Activated CD8-positive, alpha-beta T cell treated with anti-CD3 and anti-CD28 coated beads for 36 hours (primary cell): ENCODE measurements at regions not wholly inside any gene's neighbourhood (a gene's known extent, or its start where the extent isn't known, plus 50 kb on each side); places are given as distances from the start of the nearest gene placed in this dataset.

Source experiments
- ATAC-seq: fragments of 200-7000 bp; cut with Tn5 transposase; one replicate; pipeline ENCODE4 v1.10.0; 2021; ENCODE audit warnings: mild to moderate bottlenecking, moderate library complexity
- CTCF ChIA-PET: fragments of 350-600 bp; sonication (Branson Sonifier 250); formaldehyde crosslinking; loops from one replicate; lab custom pipeline; 2021; ENCODE audit warnings: antibody characterized with exemption; lab: Charles Lee
- POLR2A ChIA-PET: fragments of 350-600 bp; sonication (Branson Sonifier 250); formaldehyde crosslinking; loops from one replicate; lab custom pipeline; 2021; ENCODE audit warnings: antibody characterized with exemption; lab: Charles Lee
- DNase-seq: peaks from one replicate; pipeline ENCODE4 v3.0.0-alpha.2; 2020
- H3K27ac Mint-ChIP-seq: one replicate; pipeline ENCODE4 v1.8.0; 2021; ENCODE audit warnings: mild to moderate bottlenecking, mixed read lengths
- H3K27me3 Mint-ChIP-seq: one replicate; pipeline ENCODE4 v1.8.0; 2021; ENCODE audit warnings: mixed read lengths
- H3K36me3 Mint-ChIP-seq: one replicate; pipeline ENCODE4 v1.8.0; 2021; ENCODE audit warnings: low read depth, mixed read lengths
- H3K4me1 Mint-ChIP-seq: one replicate; pipeline ENCODE4 v1.8.0; 2021; ENCODE audit warnings: low read depth, mixed read lengths
- H3K4me3 Mint-ChIP-seq: one replicate; pipeline ENCODE4 v1.8.0; 2021; ENCODE audit warnings: mild to moderate bottlenecking, moderate library complexity, mixed read lengths
- H3K9me3 Mint-ChIP-seq: one replicate; pipeline ENCODE4 v1.8.0; 2021; ENCODE audit warnings: mixed read lengths
- intact Hi-C: fragments of 100-400 bp; cut with micrococcal nuclease; formaldehyde crosslinking; loops from one replicate; pipeline ENCODE4 v1.10.0; 2022
- TF ChIP-seq, protein P1 (sequence below): fragments of 200-600 bp; IDR thresholded peaks from one replicate; pipeline ENCODE4 v1.8.0; 2022; ENCODE audit warnings: antibody characterized with exemption, mild to moderate bottlenecking

DNA sequence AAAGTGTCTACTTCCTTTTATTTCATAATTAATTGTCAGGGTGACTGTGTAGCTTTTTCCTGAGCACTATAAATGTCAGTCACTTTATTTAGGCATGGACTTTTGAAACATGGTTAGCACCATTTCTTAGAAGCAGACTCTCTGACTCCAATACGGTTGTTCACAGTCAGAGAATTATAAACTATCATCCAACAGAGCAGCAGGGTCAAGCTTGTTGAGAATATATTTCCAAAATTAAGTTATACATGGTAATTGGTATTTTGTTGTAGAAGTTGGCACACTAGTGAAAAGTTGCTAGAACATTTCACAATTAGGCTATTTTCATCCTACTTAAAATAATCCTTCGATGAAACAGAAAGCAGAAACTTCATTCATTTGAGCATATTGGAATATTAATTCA is 1155.5 kb upstream of the IGFBP7 start:
- Mint-ChIP-seq H3K4me1 (no peaks in the 10 kb centered on the region), H3K9me3 (peaks cover 12% of the 10 kb centered on the region), H3K27me3 (no peaks in the 10 kb centered on the region), H3K36me3 (no peaks in the 10 kb centered on the region), H3K27ac (no peak overlapping the region), H3K4me3 (no peak overlapping the region)
- ATAC-seq (no peak), DNase-seq (no peak)
- POLR2A ChIA-PET = no interaction called here
- TF ChIP-seq, protein P1, sequence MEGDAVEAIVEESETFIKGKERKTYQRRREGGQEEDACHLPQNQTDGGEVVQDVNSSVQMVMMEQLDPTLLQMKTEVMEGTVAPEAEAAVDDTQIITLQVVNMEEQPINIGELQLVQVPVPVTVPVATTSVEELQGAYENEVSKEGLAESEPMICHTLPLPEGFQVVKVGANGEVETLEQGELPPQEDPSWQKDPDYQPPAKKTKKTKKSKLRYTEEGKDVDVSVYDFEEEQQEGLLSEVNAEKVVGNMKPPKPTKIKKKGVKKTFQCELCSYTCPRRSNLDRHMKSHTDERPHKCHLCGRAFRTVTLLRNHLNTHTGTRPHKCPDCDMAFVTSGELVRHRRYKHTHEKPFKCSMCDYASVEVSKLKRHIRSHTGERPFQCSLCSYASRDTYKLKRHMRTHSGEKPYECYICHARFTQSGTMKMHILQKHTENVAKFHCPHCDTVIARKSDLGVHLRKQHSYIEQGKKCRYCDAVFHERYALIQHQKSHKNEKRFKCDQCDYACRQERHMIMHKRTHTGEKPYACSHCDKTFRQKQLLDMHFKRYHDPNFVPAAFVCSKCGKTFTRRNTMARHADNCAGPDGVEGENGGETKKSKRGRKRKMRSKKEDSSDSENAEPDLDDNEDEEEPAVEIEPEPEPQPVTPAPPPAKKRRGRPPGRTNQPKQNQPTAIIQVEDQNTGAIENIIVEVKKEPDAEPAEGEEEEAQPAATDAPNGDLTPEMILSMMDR = no peak
- intact Hi-C loops = no loop called here
- CTCF ChIA-PET = no interaction called here

DNA sequence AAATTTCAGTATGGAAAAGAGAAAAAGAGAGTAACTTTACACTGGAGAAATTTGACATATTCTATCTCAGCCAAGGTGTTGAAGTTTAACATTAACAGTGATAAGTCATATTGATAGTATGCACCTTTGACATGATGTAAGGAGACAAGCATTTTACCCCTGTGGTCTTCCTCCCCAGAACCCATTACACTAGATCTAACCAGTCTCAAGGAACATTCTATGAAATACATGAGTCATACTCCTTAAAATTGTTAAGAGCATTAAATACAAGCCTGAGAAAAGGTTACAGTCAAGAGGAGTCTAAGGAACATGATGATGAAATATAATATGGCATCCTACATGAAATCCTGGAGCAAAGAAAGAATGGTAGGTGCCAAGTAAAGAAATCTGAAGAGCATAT is 1151.3 kb upstream of the IGFBP7 start:
- Mint-ChIP-seq H3K9me3 (peaks cover 5% of the 10 kb centered on the region), H3K4me1 (no peaks in the 10 kb centered on the region), H3K27ac (no peak overlapping the region), H3K36me3 (no peaks in the 10 kb centered on the region), H3K4me3 (no peak overlapping the region), H3K27me3 (no peaks in the 10 kb centered on the region)
- TF ChIP-seq, protein P1 = no peak
- no peak for ATAC-seq
- ChIA-PET POLR2A (no interaction called here), CTCF (no interaction called here)
- no peak for DNase-seq
- intact Hi-C loops = no loop called here

DNA sequence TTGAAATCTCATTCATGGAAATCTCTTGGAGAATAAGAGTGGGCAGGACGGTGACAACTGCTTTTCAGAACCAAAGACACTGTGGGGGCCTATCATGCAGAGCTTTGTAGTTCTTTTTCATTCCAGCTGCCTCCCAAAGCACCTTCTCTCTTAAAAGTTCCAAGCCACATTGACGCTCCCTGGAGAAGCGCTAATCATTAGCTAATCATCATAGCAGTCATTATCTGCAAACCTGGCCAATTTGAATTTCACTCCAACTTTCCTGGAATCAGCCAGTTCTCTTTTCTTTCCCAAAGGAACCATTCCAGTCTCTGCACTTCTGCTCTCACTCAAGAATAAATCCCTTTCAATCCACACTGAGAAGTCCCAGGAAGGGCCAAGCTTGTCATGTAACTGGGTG is 1144.1 kb upstream of the IGFBP7 start:
- ATAC-seq (no peak), DNase-seq (no peak)
- TF ChIP-seq, protein P1 = no peak
- Mint-ChIP-seq H3K4me3 (no peak overlapping the region), H3K36me3 (no peaks in the 10 kb centered on the region), H3K9me3 (peaks cover 6% of the 10 kb centered on the region), H3K27me3 (no peaks in the 10 kb centered on the region), H3K4me1 (no peaks in the 10 kb centered on the region), H3K27ac (no peak overlapping the region)
- ChIA-PET POLR2A (no interaction called here), CTCF (no interaction called here)
- intact Hi-C loops = no loop called here

DNA sequence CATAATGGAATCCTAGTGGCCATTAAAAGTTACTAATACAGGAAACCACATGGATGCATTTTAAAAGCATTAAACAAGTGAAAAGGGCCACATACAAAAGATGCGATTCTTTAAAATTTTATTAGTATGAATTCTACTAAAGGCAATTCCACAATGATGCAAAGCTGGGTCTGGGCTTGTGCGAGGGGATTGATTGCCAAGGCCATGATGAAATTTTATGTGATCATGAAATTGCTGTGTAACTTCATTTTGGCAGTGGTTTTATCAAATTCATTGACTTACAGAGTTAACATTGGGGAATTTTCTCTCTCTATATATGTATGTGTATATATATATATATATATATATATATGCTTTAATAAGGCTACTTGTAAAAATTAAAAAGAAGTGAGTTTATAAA is 1142.5 kb upstream of the IGFBP7 start:
- CTCF ChIA-PET = no interaction called here
- TF ChIP-seq, protein P1 = no peak
- Mint-ChIP-seq H3K27me3 (no peaks in the 10 kb centered on the region), H3K4me3 (no peak overlapping the region), H3K9me3 (peaks cover 9% of the 10 kb centered on the region), H3K4me1 (no peaks in the 10 kb centered on the region), H3K36me3 (no peaks in the 10 kb centered on the region), H3K27ac (no peak overlapping the region)
- DNase-seq = no peak
- intact Hi-C loops = no loop called here
- POLR2A ChIA-PET = no interaction called here
- ATAC-seq = no peak

DNA sequence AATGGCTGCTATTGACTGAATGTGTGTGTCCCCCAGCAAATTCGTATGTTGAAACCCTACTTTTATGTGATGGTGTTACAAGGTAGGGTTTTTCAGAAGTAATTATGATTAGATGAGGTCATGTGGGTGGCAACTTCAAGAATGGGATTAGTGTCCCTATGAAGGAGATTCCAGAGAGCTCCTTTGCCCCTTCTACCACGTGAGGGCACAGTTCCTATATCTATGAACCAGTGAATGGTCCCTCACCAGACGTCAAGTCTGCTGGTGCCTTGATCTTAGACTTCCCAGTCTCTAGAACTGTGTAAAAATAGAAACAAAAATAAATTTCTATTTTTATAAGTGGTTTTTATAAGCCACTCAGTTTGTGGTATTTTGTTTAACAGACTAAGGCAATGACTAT is 1137.6 kb upstream of the IGFBP7 start:
- CTCF ChIA-PET = no interaction called here
- H3K9me3 Mint-ChIP-seq = peaks cover 9% of the 10 kb centered on the region
- no peaks in the 10 kb centered on the region for H3K4me1 Mint-ChIP-seq
- intact Hi-C loops = no loop called here
- DNase-seq = no peak
- H3K27me3 Mint-ChIP-seq = no peaks in the 10 kb centered on the region
- POLR2A ChIA-PET = no interaction called here
- H3K4me3 Mint-ChIP-seq = no peak overlapping the region
- TF ChIP-seq, protein P1 = no peak
- H3K27ac Mint-ChIP-seq = no peak overlapping the region
- no peaks in the 10 kb centered on the region for H3K36me3 Mint-ChIP-seq
- no peak for ATAC-seq
